Adrenal gland (tissue), 5 donors: ENCODE measurements at regions not wholly inside any gene's neighbourhood (a gene's known extent, or its start where the extent isn't known, plus 50 kb on each side); places are given as distances from the start of the nearest gene placed in this dataset.

Source experiments
- CTCF ChIP-seq, 6 experiments: fragments of 450-650 bp in 4 of 6; fragments of 200-600 bp in 2 of 6; sonication (generic) in 1 of 6; IDR thresholded peaks; 1 replicate in 5 of 6; 2 replicates in 1 of 6; pipeline versions ENCODE4 v1.5.1 to v1.8.0; 2016 to 2021; ENCODE audit warnings: antibody characterized with exemption in 6 of 6, mild to moderate bottlenecking in 2 of 6, moderate library complexity in 1 of 6
- POLR2A ChIP-seq, 2 donors: fragments of 450-650 bp; IDR thresholded peaks; one replicate each; pipeline ENCODE4 v1.6.1; 2017; ENCODE audit warnings: antibody characterized with exemption in 2 of 2, mild to moderate bottlenecking in 2 of 2, moderate library complexity in 1 of 2
- donor health status: DM: no; HTN: no; CAD: no.

GRCh38 chr10:81179324-81179723 is 641.6 kb downstream of the SH2D4B start:
- TF ChIP-seq POLR2A (IDR thresholded peaks at IDR 0.05) (no peak), CTCF (IDR thresholded peaks at IDR 0.05) (no peak)
